Inflammatory macrophage treated with lipopolysaccharide for 4 hours (primary cell): ENCODE measurements at regions not wholly inside any gene's neighbourhood (a gene's known extent, or its start where the extent isn't known, plus 50 kb on each side); places are given as distances from the start of the nearest gene placed in this dataset.

Experiments used
- DNase-seq: peaks from one replicate; pipeline ENCODE4 v3.0.0-alpha.2; 2020

DNA sequence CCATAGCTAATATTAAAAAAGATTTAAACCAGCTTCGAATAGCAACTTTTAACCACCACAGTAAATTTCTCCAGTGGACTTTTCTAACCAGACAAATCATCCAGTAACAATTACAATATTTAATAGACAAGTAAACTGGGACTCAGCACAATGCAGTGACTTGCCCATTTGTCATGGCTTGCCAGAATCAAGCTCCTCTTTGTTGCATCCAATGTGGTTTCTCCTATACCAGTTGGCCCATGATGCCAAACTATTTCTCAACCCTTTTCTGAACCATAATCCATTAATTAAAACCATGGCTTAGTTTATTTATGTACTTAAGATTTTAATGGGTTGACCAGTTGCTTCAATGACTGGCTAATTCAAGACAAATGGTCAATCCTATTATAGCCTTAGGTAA is 64.4 kb downstream of the DIO2 start:
- DNase-seq, result no peak

DNA sequence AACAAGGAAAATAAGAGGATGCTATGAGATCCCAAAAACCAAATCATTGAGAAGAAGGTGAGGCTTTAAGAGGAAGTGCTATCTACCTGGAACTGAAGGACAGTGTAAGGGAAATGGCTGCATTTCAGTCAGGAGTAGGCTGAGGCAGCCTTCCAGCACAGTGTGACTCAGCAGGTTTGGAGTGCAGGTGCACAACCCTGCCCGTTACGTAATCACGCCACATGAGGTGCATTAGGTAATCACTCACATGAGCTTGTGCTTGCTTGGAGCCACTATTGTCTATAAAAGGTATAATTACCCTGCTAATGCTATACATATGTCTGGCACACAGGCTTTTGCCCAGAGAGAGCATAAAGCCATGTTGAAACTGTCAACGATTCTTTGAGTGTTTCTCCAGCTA is 74.9 kb downstream of the DIO2 start:
- DNase-seq, result no peak

DNA sequence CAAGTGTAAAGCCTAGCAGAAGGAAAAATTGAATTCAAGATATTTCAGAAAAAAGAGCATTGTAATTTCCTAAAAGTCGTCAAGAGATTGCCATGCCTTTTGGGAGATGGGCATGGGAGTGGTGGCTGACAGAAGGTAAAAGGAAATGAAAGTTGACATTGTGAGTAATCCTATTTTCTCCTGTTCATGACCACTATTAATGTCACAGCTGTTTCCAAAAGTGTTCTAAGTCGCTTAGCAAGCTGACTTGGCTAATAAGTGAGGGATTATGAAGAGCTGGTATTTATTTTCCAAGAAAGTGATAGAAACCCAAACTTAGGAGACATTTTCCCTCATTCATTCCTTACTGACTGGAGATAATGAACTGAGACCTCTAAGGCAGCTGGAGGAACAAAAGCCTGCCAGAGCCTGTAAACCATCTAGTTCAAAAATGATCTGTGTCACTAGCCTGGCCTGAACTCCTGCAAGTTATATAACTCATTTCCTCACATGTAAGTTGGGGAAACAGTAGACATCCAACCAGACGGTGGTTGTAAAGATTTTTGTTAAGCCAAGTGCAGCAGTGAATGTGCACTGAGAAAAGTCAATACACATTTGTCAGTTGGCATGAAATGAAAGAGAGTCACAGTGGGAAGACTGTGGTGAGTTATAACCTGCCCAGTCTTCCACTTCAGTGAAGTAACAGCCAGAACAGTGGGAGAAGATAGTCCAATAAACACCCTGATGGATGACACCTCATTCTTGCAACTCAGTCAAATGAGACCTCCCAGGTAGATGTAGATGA is 75.8 kb downstream of the DIO2 start:
- no peak for DNase-seq

DNA sequence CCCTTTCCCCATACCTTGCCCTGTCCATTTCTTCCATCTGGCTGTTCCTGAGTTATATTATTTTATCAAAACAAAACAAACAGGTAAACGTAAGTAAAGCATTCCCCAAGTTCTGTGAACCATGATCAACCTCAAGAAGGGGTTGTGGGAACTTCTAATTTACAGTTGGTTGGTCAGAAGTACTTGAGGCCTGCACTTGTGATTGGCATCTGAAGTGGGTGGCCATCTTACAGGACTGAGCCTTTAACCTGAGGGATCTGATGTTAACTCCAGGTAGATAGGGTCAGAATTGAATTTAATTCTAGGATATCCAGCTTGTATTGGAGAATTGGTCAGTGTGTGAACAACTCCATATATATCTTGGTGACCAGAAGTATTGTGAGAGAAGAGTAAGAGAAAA is 77.0 kb downstream of the DIO2 start:
- no peak for DNase-seq

DNA sequence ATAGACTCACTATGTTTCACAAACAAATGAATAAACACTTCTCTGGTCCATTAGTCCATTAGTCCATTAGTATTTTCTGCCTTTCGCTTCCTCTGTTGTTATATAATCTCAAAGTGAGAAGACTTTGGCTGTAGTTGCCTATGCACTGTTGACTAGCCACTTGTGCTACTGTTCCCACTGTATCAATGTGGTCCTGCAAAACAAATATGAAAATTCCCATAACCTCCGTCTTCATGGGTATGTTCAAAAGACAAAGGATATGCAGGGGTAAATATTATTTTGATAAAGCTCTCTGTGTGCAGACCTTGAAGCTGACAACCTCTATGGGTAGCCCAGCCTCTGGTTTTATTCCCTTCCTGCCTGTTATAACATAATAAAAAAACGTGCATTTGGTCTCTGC is 77.8 kb downstream of the DIO2 start:
- DNase-seq, result no peak

DNA sequence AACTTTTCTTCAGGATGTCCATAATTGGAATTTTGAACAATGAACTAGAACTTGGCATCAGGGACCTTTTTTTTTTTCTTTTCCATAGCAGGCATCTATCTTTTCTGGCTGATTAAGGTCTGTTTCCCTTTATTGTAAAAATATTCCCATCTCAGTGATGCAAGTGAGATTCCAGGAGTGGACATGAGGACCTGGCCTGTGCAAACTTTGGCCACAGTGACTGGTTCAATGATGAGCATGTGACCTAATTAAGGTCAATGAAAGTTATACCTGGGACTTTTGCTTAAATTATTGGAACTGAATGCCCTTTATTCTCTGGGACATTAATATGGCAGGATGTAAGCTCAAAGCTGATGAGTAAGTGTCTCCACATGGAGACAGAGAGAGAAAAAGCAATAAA is 83.8 kb downstream of the DIO2 start:
- DNase-seq, result no peak

DNA sequence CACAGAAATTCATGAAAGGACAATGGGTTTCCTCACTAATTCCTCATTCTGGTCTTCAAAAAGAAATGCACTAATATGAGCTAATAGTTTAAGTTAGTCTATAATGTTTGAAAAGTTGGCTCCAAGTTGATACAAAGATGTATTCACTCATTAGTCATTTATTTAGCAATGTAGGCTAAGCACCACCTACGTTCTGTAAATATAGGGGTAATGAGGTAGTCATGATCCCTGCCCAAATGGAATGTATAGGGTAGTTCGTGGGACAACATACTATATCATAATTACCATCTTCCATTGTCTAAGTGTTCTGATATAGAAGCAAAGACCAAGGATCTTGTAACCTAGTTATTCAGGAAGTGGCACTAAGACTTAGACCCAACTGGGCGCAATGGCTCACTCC is 86.5 kb downstream of the DIO2 start:
- no peak for DNase-seq

DNA sequence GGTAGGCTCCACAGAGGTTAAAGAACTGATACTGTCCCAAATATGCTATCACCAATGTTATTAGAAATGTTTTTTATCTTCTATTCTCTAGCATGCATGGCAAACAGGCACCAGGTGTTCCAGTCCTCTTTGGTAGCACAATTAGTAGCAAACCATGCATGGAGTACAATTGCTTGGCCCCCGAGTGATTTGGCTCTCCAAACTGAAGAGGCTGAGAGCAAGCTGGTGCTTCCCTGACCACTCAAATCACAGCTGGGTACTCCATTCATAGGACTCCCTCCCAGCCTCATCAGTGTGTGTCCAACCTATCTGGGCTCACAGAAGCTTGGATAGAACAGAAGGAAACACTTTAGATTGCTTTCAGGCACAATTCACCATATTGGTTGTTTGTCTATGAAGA is 93.4 kb downstream of the DIO2 start:
- DNase-seq, result no peak

DNA sequence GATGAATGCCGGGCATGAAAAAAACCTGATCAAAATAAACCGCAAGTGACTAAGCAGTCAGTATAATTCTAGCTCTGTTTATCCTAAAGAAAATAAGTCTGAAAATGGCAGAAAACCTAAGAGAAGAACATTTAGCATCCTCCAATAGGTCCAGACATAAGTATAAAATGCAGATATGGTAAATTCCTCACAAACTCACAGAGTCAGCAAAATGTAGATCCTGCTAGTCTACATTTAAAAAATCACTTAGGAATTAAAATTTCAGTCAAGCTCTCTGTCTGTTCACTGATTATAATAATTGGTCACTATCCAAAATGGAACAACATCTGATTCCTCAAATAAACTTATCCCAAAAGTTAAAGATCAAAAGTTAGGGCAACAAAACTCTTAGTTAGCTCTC is 95.1 kb downstream of the DIO2 start:
- no peak for DNase-seq

DNA sequence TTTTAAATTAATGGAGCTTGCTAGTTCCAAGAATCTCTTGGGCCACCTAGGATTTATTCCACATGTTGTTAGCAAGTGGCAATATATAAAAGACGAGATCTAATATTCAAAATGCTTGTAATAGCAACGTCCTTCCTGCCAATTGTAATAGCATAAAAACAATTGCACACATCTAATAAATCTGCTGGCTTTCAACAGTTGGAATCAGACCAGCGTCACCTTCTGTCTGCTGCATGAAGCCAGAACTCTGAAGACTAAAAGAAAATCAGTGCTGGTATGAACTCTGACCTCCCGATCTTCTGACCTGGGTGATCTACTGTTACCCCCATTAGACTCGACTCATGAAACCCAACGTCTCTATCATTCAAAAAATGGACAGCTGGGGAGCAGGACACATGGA is 100.6 kb downstream of the DIO2 start:
- no peak for DNase-seq

DNA sequence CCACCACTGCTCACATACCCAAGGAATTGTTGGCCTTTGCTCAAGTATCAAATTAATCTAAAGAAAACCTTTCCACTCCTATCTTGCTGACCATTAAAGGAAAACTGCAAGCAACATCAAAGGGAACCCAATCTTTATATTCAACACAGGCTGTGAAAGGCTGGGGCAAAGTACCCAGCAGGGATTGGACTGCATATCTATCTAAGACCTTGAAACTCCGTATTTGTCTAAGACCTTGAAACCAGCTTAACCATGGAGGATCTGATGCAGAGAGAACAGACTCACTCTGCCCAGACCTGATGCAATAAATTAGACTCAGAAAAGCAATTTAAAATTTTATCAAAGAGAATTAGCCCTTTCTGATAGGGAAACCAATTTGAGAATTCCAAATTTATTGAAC is 102.2 kb downstream of the DIO2 start:
- no peak for DNase-seq

DNA sequence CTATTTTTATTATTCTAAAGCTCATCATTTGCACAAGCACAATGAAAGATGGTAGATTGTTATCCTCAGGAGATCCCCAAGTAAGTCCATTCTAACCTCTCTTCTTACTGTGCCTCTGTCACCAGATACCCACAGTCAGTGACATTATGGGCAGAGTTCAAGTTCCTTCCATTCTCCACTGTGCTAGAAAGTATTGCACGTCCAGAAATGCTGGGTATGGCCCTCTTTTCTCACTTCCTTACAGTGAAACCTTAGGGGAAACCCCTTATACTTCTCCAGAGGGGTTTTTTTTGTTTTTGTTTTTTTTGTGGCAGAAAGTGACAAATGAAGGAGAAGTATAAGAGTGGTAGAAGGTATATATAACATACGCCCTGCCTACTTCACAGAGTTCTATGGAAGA is 102.9 kb downstream of the DIO2 start:
- no peak for DNase-seq

DNA sequence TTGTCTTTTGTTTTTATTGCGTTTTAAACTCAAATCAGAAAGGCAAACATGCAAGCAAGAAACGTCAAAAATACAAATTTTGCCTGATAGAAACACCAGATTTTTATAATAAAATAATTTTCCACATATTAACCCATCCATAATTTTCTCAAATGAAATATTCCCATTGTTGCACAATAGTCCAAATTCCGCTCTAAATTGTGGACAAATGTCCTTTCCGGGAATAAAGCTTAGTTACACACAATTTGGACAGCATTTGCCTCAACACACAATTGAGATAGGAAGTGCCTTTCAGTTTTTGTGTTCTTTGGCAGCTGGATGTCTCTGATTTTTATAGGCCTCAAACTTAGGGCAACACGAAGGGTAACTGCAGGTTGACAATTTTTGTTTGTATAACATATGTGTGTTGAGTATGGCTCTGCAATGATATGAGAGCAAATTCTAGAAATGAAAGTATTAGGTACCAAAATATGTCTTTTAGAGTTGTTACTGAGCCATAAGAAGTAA is 105.8 kb downstream of the DIO2 start:
- DNase-seq, result no peak

DNA sequence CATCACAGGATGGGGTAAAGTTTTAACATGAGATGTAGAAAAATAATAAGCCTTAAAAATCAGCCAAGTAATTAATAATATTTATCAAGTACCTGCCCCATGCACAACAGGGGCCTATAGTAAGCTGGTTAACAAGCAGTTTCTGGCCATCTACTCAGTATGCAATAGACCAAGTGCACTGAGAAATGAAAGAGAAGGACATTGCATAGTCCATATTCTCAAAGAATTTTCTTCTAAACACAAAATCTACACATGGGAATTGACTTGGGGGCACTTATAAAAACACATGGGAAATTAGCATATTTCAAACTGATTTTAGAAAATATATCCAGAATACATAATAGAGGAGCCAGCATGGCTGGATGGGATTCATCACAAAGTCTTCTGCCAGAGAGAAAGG is 109.5 kb downstream of the DIO2 start:
- DNase-seq, result no peak

DNA sequence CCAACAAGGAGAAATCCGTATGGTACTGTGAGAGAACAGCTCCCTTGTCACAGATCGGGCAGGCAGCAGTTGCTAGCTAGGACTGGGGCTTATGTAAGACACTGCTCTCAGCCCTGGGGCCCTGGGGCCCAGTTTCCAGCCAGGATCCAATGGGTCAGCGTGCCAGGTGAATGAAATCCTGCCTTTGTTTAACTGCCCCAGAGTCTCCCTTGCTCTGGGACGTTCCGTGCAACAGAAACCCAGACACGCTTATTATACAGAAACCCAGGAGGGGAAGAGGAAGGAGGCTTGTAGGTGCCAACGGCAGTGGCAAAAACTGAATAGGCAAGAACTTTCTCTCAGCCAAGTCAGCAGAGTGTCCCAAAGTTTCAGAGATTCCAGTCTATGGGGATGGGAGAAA is 110.6 kb downstream of the DIO2 start:
- DNase-seq, result no peak

DNA sequence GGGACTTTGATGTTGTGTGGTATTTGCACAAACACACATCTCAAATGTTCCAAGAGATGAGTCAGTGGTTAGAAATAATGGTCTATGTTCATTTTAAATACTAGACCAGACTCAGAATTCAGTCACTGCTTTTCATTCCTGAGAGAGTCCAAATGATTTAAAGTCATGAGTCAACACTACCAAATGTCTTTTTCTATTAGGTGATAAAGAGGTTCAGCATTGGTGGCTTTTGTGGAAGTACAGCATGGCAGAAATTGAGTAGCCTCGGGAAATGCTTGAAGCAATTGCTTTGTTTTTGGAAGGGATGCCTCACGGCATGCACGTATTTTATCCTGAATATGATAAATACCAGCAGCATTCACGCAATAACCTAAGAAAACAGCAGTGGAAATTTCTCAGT is 115.7 kb downstream of the DIO2 start:
- no peak for DNase-seq

DNA sequence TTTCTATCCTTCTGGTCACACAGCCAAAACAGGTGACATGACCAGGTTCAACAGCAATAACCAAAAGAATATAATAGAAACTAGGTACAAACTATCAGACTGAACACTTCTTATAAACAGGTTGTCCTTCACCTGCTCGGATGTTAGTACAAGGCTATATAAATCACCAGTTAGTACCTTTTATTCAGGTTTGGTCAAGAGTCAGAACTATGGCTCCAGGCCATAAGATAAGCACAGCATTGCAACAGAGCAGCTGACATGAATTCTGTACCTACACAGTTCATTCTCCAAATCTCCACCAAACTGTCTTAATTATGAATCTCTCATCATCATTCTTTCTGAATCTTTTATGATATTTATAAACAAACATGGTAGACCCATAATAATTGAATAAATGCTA is 123.9 kb downstream of the DIO2 start:
- no peak for DNase-seq

DNA sequence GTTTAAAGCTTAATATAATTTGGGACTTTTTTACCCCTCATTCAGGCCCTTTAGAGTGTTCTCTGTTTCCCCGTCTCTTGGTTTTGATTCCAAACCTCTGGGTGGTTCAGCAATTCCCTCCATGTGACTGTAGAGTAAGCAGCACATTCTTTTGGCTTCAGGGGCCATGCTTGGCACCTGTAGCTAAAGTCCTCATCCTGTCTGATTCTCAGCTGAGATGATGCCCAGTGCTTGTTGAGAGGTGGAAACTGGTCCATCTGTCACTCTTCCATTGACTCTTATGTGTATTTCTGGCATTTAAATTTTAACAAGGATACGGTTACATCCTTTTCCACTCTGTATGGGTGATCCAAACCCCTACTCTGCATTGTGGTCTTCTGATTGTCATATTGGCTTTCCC is 127.1 kb downstream of the DIO2 start:
- DNase-seq, result no peak

DNA sequence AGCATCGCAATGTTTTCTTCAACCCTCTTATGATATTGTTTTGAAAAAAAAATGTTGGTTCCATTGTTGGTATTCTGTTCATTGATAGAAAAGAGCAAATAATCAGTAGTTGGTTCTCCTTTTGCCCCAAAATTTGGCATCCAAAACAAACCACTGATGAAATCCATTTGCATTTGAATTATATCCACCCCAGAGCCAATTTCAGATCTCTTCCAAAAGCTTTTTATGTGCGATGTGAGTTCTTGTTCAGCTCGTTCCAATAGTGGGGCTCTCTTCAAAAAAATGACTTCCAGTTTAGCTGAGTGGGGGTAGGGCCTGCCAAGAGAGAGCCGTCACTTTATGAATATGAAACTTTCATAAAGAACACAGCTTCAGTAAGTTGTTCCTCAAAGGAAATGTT is 130.7 kb downstream of the DIO2 start:
- no peak for DNase-seq

DNA sequence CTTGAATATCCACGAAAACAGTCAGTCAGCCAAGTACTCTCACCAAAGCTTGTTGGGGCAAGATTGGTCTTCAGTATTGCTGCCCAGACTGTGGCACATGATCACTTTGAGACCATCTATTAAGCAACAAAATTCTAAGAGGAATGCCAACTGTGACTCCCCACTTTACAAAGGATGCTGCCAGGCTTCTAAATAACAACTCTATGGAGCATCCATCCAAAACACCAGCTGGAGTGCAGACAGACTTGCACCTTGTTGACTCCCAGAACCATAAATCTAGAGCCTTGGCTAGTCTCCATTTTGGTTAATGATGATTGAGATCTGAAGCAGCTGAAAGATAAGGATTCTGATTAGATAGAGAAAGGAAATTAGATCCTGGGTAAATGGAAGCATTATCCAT is 132.8 kb downstream of the DIO2 start:
- DNase-seq, result no peak

DNA sequence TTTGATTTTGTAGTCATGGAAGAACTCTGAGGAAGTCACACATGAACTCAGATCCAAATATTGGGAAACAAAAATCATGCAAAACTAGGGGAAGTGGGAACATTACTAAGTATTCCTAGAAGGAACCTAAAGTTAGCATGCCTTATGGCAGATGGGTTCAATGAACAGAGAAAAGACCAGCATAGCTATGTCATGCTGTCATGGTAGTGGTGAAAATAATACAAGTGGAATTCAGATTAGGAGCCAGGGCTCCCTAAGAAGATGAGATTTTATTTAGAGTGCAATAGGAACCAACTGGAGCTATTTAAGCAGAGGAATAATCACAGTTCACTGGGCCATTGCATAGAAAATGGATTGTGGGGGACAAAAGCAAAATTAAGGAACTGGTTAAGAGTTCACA is 134.0 kb downstream of the DIO2 start:
- DNase-seq, result no peak

DNA sequence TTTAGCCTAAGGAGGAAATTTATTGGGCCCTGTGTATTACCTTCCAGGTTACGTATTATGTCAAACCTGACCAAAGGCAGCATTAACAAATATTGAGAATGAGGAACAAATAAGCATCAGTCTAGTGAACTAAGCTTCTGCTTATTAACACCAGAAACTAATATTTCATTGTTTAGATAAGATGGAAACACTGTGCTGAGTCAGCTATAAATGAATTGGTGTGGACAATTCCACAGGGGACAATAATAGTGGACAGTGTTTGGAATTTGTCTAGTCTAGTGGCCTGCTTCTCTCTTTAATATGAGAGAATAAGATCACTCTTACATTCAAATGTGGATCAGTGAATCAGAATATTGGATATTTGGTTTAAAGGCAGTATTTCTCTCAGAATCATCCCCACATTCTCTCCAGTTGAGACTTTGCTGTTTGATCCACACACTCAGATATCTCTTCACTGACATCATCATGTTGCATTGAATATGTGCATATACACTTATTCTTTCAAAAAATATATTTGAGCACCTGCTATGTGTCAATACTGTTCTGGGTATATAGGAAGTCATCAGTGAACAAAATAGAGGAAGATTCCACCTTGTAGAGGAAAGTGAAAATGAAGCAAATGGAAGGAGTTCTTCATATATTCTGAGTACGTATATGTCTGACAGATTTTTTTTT is 136.3 kb downstream of the DIO2 start:
- no peak for DNase-seq

DNA sequence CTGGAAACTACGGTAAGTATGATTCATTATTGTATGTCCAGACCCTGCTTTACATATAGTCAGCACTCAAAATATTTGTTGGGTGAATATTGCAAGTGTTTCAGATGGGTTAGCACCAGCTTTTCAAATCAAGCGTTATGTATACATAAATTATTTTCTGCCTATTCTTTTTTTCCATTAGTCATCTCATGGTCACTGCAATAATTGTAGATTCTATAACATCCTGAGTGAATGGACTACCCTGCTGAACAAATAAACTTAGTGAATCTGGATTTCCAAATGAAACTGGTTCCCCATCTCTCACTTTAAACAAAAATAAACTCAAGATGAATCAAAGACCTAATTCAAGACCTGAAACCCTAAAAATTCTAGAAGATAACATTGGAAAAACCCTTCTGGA is 152.3 kb downstream of the DIO2 start:
- no peak for DNase-seq

DNA sequence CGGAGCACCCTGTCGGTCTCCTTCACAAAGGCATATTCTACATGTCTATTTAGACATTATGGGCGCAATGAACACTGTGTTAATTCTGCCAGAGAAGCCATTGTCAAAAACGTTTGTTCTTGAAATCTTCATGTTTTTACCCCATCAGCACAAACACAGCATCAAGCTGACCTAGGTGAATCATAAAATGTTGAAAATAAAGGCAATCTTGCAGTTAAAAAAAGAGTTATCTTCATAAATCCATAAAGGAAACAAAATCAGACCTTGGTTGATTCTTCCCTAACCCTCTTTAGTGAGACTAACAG is 154.9 kb downstream of the DIO2 start:
- DNase-seq, result no peak
